Activated B cell treated with CpG ODN at 0.5 μM for 24 hours (primary cell): ENCODE measurements at regions not wholly inside any gene's neighbourhood (a gene's known extent, or its start where the extent isn't known, plus 50 kb on each side); places are given as distances from the start of the nearest gene placed in this dataset.
"Not testable (repeated sequence)": the region's sequence is repeated elsewhere in the genome, so short reads cannot be mapped to it uniquely, and the experiment has no call there.

Experiments
- ATAC-seq: fragments of 200-7000 bp; cut with Tn5 transposase; one replicate; pipeline ENCODE4 v1.10.0; 2021; ENCODE audit warnings: low read depth, mild to moderate bottlenecking, moderate library complexity
- CTCF ChIA-PET: fragments of 350-600 bp; sonication (Branson Sonifier 250); formaldehyde crosslinking; loops from one replicate; lab custom pipeline; 2021; ENCODE audit warnings: antibody characterized with exemption; lab: Charles Lee
- POLR2A ChIA-PET: fragments of 350-600 bp; sonication (Branson Sonifier 250); formaldehyde crosslinking; loops from one replicate; lab custom pipeline; 2021; ENCODE audit warnings: antibody characterized with exemption; lab: Charles Lee
- DNase-seq: peaks from one replicate; pipeline ENCODE4 v3.0.0; 2022
- H3K27ac Mint-ChIP-seq: one replicate; pipeline ENCODE4 v1.8.0; 2020; ENCODE audit warnings: mixed read lengths
- H3K27me3 Mint-ChIP-seq: one replicate; pipeline ENCODE4 v1.8.0; 2021; ENCODE audit warnings: mixed read lengths
- H3K36me3 Mint-ChIP-seq: one replicate; pipeline ENCODE4 v1.8.0; 2021; ENCODE audit warnings: low read depth, mixed read lengths
- H3K4me1 Mint-ChIP-seq: one replicate; pipeline ENCODE4 v1.8.0; 2021; ENCODE audit warnings: mixed read lengths
- H3K4me3 Mint-ChIP-seq: one replicate; pipeline ENCODE4 v1.8.0; 2020; ENCODE audit warnings: mild to moderate bottlenecking, mixed read lengths
- H3K9me3 Mint-ChIP-seq: one replicate; pipeline ENCODE4 v1.8.0; 2020; ENCODE audit warnings: mixed read lengths
- CTCF ChIP-seq: fragments of 200-600 bp; IDR thresholded peaks from one replicate; pipeline ENCODE4 v1.8.0; 2022; ENCODE audit warnings: antibody characterized with exemption, mild to moderate bottlenecking
- intact Hi-C: fragments of 100-400 bp; cut with micrococcal nuclease; formaldehyde crosslinking; loops from one replicate; pipeline ENCODE4 v1.15.1; 2024

- POLR2A ChIA-PET = no interaction called here
- peaks cover 10% of the 10 kb centered on the region for H3K4me1 Mint-ChIP-seq
- no peaks in the 10 kb centered on the region for H3K9me3 Mint-ChIP-seq
- DNase-seq (no peak), ATAC-seq (no peak)
- H3K27me3 Mint-ChIP-seq = no peaks in the 10 kb centered on the region
- H3K36me3 Mint-ChIP-seq = no peaks in the 10 kb centered on the region
- no peak for TF ChIP-seq CTCF
- intact Hi-C loops = no loop called here
- H3K27ac Mint-ChIP-seq = no peak overlapping the region
- CTCF ChIA-PET = no interaction called here
- no peak overlapping the region for H3K4me3 Mint-ChIP-seq
These were observed 91.7 kb upstream of the YWHAQ start for GRCh38 chr2:9722451-9722850.

- no peaks in the 10 kb centered on the region for H3K36me3 Mint-ChIP-seq
- no peak for TF ChIP-seq CTCF
- no peaks in the 10 kb centered on the region for H3K9me3 Mint-ChIP-seq
- ChIA-PET POLR2A (no interaction called here), CTCF (no interaction called here)
- peaks cover 10% of the 10 kb centered on the region for H3K4me1 Mint-ChIP-seq
- H3K4me3 Mint-ChIP-seq = no peak overlapping the region
- no peak overlapping the region for H3K27ac Mint-ChIP-seq
- ATAC-seq (no peak), DNase-seq (no peak)
- intact Hi-C loops = no loop called here
- no peaks in the 10 kb centered on the region for H3K27me3 Mint-ChIP-seq
These were observed 93.8 kb upstream of the YWHAQ start for GRCh38 chr2:9724565-9724964.

- CTCF ChIA-PET = no interaction called here
- DNase-seq (no peak), ATAC-seq (no peak)
- H3K4me3 Mint-ChIP-seq = no peak overlapping the region
- no peak for TF ChIP-seq CTCF
- peaks cover 10% of the 10 kb centered on the region for H3K4me1 Mint-ChIP-seq
- intact Hi-C loops = no loop called here
- H3K27me3 Mint-ChIP-seq = no peaks in the 10 kb centered on the region
- H3K36me3 Mint-ChIP-seq = no peaks in the 10 kb centered on the region
- POLR2A ChIA-PET = interaction anchor here (0.6 kb wide), 1 partner anchor 129 kb away, joined by 3 read pairs; no protein-coding TSS in a partner anchor
- H3K27ac Mint-ChIP-seq = no peak overlapping the region
- no peaks in the 10 kb centered on the region for H3K9me3 Mint-ChIP-seq
These were observed 94.3 kb upstream of the YWHAQ start for GRCh38 chr2:9725106-9725505.

- H3K4me3 Mint-ChIP-seq, H3K9me3 Mint-ChIP-seq, intact Hi-C loops, H3K27ac Mint-ChIP-seq, H3K36me3 Mint-ChIP-seq, ATAC-seq, CTCF ChIA-PET, H3K4me1 Mint-ChIP-seq, DNase-seq, H3K27me3 Mint-ChIP-seq: not testable (repeated sequence)
- POLR2A ChIA-PET = interaction anchor here (0.6 kb wide), 1 partner anchor 130 kb away, joined by 3 read pairs; no protein-coding TSS in a partner anchor
These were observed 95.2 kb upstream of the YWHAQ start for GRCh38 chr2:9726016-9726415.

GRCh38 chr2:9730523-9730922, 99.7 kb upstream of the YWHAQ start:
- POLR2A ChIA-PET, H3K27ac Mint-ChIP-seq, H3K9me3 Mint-ChIP-seq, CTCF ChIA-PET, H3K36me3 Mint-ChIP-seq, DNase-seq, intact Hi-C loops, H3K4me1 Mint-ChIP-seq, ATAC-seq, H3K4me3 Mint-ChIP-seq, H3K27me3 Mint-ChIP-seq: not testable (repeated sequence)

- POLR2A ChIA-PET = no interaction called here
These were observed 102.0 kb upstream of the YWHAQ start for GRCh38 chr2:9732824-9733223.

More at GRCh38 chr2:9732824-9733223, 102.0 kb upstream of the YWHAQ start:
- CTCF ChIA-PET = no interaction called here
- DNase-seq (no peak), ATAC-seq (no peak)
- no peak overlapping the region for H3K27ac Mint-ChIP-seq
- no peaks in the 10 kb centered on the region for H3K27me3 Mint-ChIP-seq
- TF ChIP-seq CTCF = no peak
- intact Hi-C loops = no loop called here
- no peaks in the 10 kb centered on the region for H3K36me3 Mint-ChIP-seq
- H3K9me3 Mint-ChIP-seq = peaks cover 9% of the 10 kb centered on the region
- no peaks in the 10 kb centered on the region for H3K4me1 Mint-ChIP-seq
- no peak overlapping the region for H3K4me3 Mint-ChIP-seq
